Breast epithelium (tissue), 4 donors: ENCODE measurements at regions not wholly inside any gene's neighbourhood (a gene's known extent, or its start where the extent isn't known, plus 50 kb on each side); places are given as distances from the start of the nearest gene placed in this dataset.

Experiments used
- DNase-seq, 2 donors: peaks; one replicate each; pipeline ENCODE4 v3.0.0-alpha.2; 2019; ENCODE audit warnings: low spot score in 2 of 2
- H3K27ac ChIP-seq, 2 donors: fragments of 200-600 bp; sonication (generic) in 1 of 2; one replicate each; pipeline ENCODE4 v1.5.1; 2016 to 2019; ENCODE audit warnings: mild to moderate bottlenecking in 1 of 2
- H3K27me3 ChIP-seq, 2 donors: fragments of 200-600 bp; sonication (generic) in 1 of 2; one replicate each; pipeline versions ENCODE4 v1.5.1 to v1.6.0; 2017 to 2019; ENCODE audit warnings: control low read depth in 1 of 2, mild to moderate bottlenecking in 1 of 2
- H3K36me3 ChIP-seq: fragments of 200-600 bp; one replicate; pipeline ENCODE4 v1.5.1; 2019
- H3K4me1 ChIP-seq, 2 donors: fragments of 200-600 bp; sonication (generic); one replicate each; pipeline ENCODE4 v1.5.1; 2016 to 2019; ENCODE audit warnings: control low read depth in 1 of 2
- H3K4me3 ChIP-seq, 3 donors: fragments of 200-600 bp; sonication (generic); 1 replicate in 2 of 3; 2 replicates in 1 of 3; pipeline ENCODE4 v1.5.1; 2016 to 2019; ENCODE audit warnings: mild to moderate bottlenecking in 3 of 3, moderate library complexity in 2 of 3
- H3K9me3 ChIP-seq, 2 donors: fragments of 200-600 bp; sonication (generic) in 1 of 2; one replicate each; pipeline ENCODE4 v1.5.1; 2016 to 2019; ENCODE audit warnings: control low read depth in 1 of 2
- CTCF ChIP-seq, 3 donors: fragments of 450-650 bp; IDR thresholded peaks; one replicate each; pipeline ENCODE4 v1.5.1; 2016 to 2017; ENCODE audit warnings: antibody characterized with exemption in 3 of 3, mild to moderate bottlenecking in 3 of 3, moderate library complexity in 3 of 3
- POLR2A ChIP-seq: fragments of 450-650 bp; IDR thresholded peaks from one replicate; pipeline ENCODE4 v1.6.1; 2016; ENCODE audit warnings: antibody characterized with exemption, mild to moderate bottlenecking, moderate library complexity
- POLR2AphosphoS5 ChIP-seq, 3 donors: sonication (generic); formaldehyde crosslinking; IDR thresholded peaks; one replicate each; pipeline ENCODE4 v1.6.1; 2017; ENCODE audit warnings: antibody characterized with exemption in 3 of 3
- intact Hi-C: fragments of 100-400 bp; cut with DNase I; formaldehyde crosslinking; loops from one replicate; pipeline ENCODE4 v1.15.1; 2023; ENCODE audit warnings: low total_unique reads

GRCh38 chr2:240210198-240210965, 69.9 kb upstream of the OTOS start:
- H3K27me3 ChIP-seq, result no peaks in the 10 kb centered on the region
- no peaks in the 10 kb centered on the region for H3K36me3 ChIP-seq
- intact Hi-C loops, result loop anchor here (5.0 kb wide), 1 partner anchor 117 kb away; no protein-coding TSS in a partner anchor
- no peak overlapping the region for H3K4me3 ChIP-seq
- no peaks in the 10 kb centered on the region for H3K9me3 ChIP-seq
- no peak overlapping the region for H3K27ac ChIP-seq
- TF ChIP-seq CTCF (IDR thresholded peaks at IDR 0.05), result no peak
- H3K4me1 ChIP-seq, result no peaks in the 10 kb centered on the region
- DNase-seq, result peak in 1 of 2 donors; percentile 37

- no peaks in the 10 kb centered on the region for H3K9me3 ChIP-seq
- DNase-seq, result peak in 1 of 2 donors; percentile 33
- intact Hi-C loops, result loop anchor here (5.0 kb wide), 1 partner anchor 116 kb away; no protein-coding TSS in a partner anchor
These were observed 70.6 kb upstream of the OTOS start for GRCh38 chr2:240211096-240211495.

GRCh38 chr2:240211598-240212424, 71.4 kb upstream of the OTOS start:
- Histone ChIP-seq H3K27ac (no peak overlapping the region), H3K4me3 (no peak overlapping the region), H3K4me1 (no peaks in the 10 kb centered on the region), H3K27me3 (no peaks in the 10 kb centered on the region), H3K36me3 (no peaks in the 10 kb centered on the region), H3K9me3 (no peaks in the 10 kb centered on the region)
- DNase-seq, result peak in 1 of 2 donors; percentile 45
- TF ChIP-seq CTCF (IDR thresholded peaks at IDR 0.05) (no peak), POLR2AphosphoS5 (IDR thresholded peaks at IDR 0.05) (no peak), POLR2A (no peak)
- intact Hi-C loops, result loop anchor here (5.0 kb wide), 1 partner anchor 115 kb away; no protein-coding TSS in a partner anchor

More at GRCh38 chr2:240211096-240211495, 70.6 kb upstream of the OTOS start:
- no peaks in the 10 kb centered on the region for H3K27me3 ChIP-seq
- no peak for TF ChIP-seq POLR2AphosphoS5 (IDR thresholded peaks at IDR 0.05)
- TF ChIP-seq POLR2A, result no peak
- no peak for TF ChIP-seq CTCF (IDR thresholded peaks at IDR 0.05)
- no peaks in the 10 kb centered on the region for H3K36me3 ChIP-seq
- H3K27ac ChIP-seq, result no peak overlapping the region
- no peaks in the 10 kb centered on the region for H3K4me1 ChIP-seq
- no peak overlapping the region for H3K4me3 ChIP-seq

GRCh38 chr2:240212425-240213225, 72.2 kb upstream of the OTOS start:
- H3K4me3 ChIP-seq, result no peak overlapping the region
- no peak overlapping the region for H3K27ac ChIP-seq
- TF ChIP-seq POLR2A, result no peak
- TF ChIP-seq CTCF (IDR thresholded peaks at IDR 0.05), result no peak
- no peak for TF ChIP-seq POLR2AphosphoS5 (IDR thresholded peaks at IDR 0.05)
- H3K9me3 ChIP-seq, result no peaks in the 10 kb centered on the region
- peak in 1 of 2 donors; percentile 40 for DNase-seq
- H3K4me1 ChIP-seq, result no peaks in the 10 kb centered on the region
- no peaks in the 10 kb centered on the region for H3K27me3 ChIP-seq
- no peaks in the 10 kb centered on the region for H3K36me3 ChIP-seq
- intact Hi-C loops, result loop anchor here (5.0 kb wide), 1 partner anchor 115 kb away; no protein-coding TSS in a partner anchor
